ENCODE measurements at regions not wholly inside any gene's neighbourhood (a gene's known extent, or its start where the extent isn't known, plus 50 kb on each side); places are given as distances from the start of the nearest gene placed in this dataset.

- DNase-seq: no peak
- Histone ChIP-seq H3K27ac (no peak overlapping the region), H3K36me3 (no peaks in the 10 kb centered on the region), H3K4me3 (no peak overlapping the region), H3K27me3 (no peaks in the 10 kb centered on the region), H3K9me3 (no peaks in the 10 kb centered on the region), H3K4me1 (ENCODE audit: insufficient read depth) (no peaks in the 10 kb centered on the region)
- intact Hi-C loops (cut with DNase I): no loop called here
- WGBS, 3 donors: 82 to 90% (median 88%) methylated on average over 4 of the region's 4 CpGs
- TF ChIP-seq POLR2A (IDR thresholded peaks at IDR 0.05) (no peak), EP300 (IDR thresholded peaks at IDR 0.05) (no peak), CTCF (IDR thresholded peaks at IDR 0.05) (no peak)
Observed at GRCh38 chr5:20601678-20602100, 613.7 kb upstream of the CDH18 start.

- no peak for DNase-seq
- Histone ChIP-seq H3K36me3 (no peaks in the 10 kb centered on the region), H3K27me3 (no peaks in the 10 kb centered on the region), H3K4me3 (no peak overlapping the region), H3K4me1 (ENCODE audit: insufficient read depth) (no peaks in the 10 kb centered on the region), H3K27ac (no peak overlapping the region), H3K9me3 (no peaks in the 10 kb centered on the region)
- intact Hi-C loops (cut with DNase I): loop anchor here in 1 of 4 donors (10.0 kb wide), 1 partner anchor 1606 kb away; no protein-coding TSS in a partner anchor
- WGBS, 3 donors: 70 to 81% (median 71%) methylated on average over 2 of the region's 2 CpGs
- no peak for TF ChIP-seq POLR2A (IDR thresholded peaks at IDR 0.05)
- no peak for TF ChIP-seq EP300 (IDR thresholded peaks at IDR 0.05)
- no peak for TF ChIP-seq CTCF (IDR thresholded peaks at IDR 0.05)
Observed at GRCh38 chr5:20590356-20590755, 602.4 kb upstream of the CDH18 start.

GRCh38 chr5:20575571-20575970, 587.6 kb upstream of the CDH18 start:
- TF ChIP-seq EP300 (IDR thresholded peaks at IDR 0.05) (no peak), CTCF (IDR thresholded peaks at IDR 0.05) (no peak), POLR2A (IDR thresholded peaks at IDR 0.05) (no peak)
- DNase-seq: no peak
- no peak overlapping the region for H3K27ac ChIP-seq
- H3K4me1 ChIP-seq (ENCODE audit: insufficient read depth): no peaks in the 10 kb centered on the region
- no peak overlapping the region for H3K4me3 ChIP-seq
- H3K27me3 ChIP-seq: no peaks in the 10 kb centered on the region
- no peaks in the 10 kb centered on the region for H3K9me3 ChIP-seq
- H3K36me3 ChIP-seq: no peaks in the 10 kb centered on the region
- WGBS, 3 donors: 4 to 8% (median 7%) methylated on average over 5 of the region's 5 CpGs
- intact Hi-C loops (cut with DNase I): no loop called here

GRCh38 chr5:20574576-20574975, 586.6 kb upstream of the CDH18 start:
- no peaks in the 10 kb centered on the region for H3K36me3 ChIP-seq

More at GRCh38 chr5:20574576-20574975, 586.6 kb upstream of the CDH18 start:
- Histone ChIP-seq H3K4me3 (no peak overlapping the region), H3K9me3 (no peaks in the 10 kb centered on the region), H3K27ac (no peak overlapping the region), H3K4me1 (ENCODE audit: insufficient read depth) (no peaks in the 10 kb centered on the region), H3K27me3 (no peaks in the 10 kb centered on the region)
- intact Hi-C loops (cut with DNase I): no loop called here
- 69 to 94% (median 92%) methylated on average over 4 of the region's 4 CpGs for WGBS, 3 donors
- no peak for DNase-seq
- TF ChIP-seq EP300 (IDR thresholded peaks at IDR 0.05) (no peak), POLR2A (IDR thresholded peaks at IDR 0.05) (no peak), CTCF (IDR thresholded peaks at IDR 0.05) (no peak)
